ENCODE measurements at regions not wholly inside any gene's neighbourhood (a gene's known extent, or its start where the extent isn't known, plus 50 kb on each side); places are given as distances from the start of the nearest gene placed in this dataset.
"Not testable (repeated sequence)": the region's sequence is repeated elsewhere in the genome, so short reads cannot be mapped to it uniquely, and the experiment has no call there.

GRCh38 chr2:120515066-120515758 lies 169.3 kb downstream of the INHBB start:
- H3K23ac ChIP-seq (ENCODE audit: insufficient read length); H3K4me3 ChIP-seq (ENCODE audit: extremely low read depth in 1 of 4, insufficient read depth in 2 of 4, low read depth in 3 of 4, low read length in 4 of 4); H3K27ac ChIP-seq (ENCODE audit: low read depth, low read length); FAIRE-seq; H2AFZ ChIP-seq (ENCODE audit: low read length); H3K4me1 ChIP-seq (replicated peaks in 1 of 4; ENCODE audit: control insufficient read depth in 3 of 4, insufficient read depth in 4 of 4, low read length in 3 of 4); DNase-seq (ENCODE audit: low read depth in 1 of 2, low spot score in 2 of 2); H3K36me3 ChIP-seq (ENCODE audit: control insufficient read depth in 2 of 4, insufficient read depth in 4 of 4, low read length in 3 of 4); H4K5ac ChIP-seq (ENCODE audit: insufficient read length, low read depth, low read length); POLR2A ChIA-PET (ENCODE audit: partially characterized antibody); H3K4ac ChIP-seq (replicated peaks; ENCODE audit: insufficient read length, low read depth, low read length); H3K9ac ChIP-seq (replicated peaks in 1 of 4; ENCODE audit: extremely low read depth in 1 of 4, low read depth in 3 of 4, low read length in 3 of 4); H2BK15ac ChIP-seq (ENCODE audit: low read length); H3K14ac ChIP-seq (ENCODE audit: insufficient read length); H2BK5ac ChIP-seq (ENCODE audit: low read depth, low read length); H3K23me2 ChIP-seq (ENCODE audit: low read depth, low read length); H3K56ac ChIP-seq (replicated peaks; ENCODE audit: insufficient read length, low read depth, low read length); H3K4me2 ChIP-seq (ENCODE audit: insufficient read depth in 1 of 2, low read depth in 2 of 2, low read length in 2 of 2); H2BK20ac ChIP-seq (ENCODE audit: low read length); H2BK120ac ChIP-seq (replicated peaks; ENCODE audit: low read depth, low read length); H3K18ac ChIP-seq (ENCODE audit: extremely low read depth, low read length); H4K20me1 ChIP-seq (replicated peaks in 1 of 2; ENCODE audit: control insufficient read depth in 1 of 2, insufficient read depth in 2 of 2, low read length in 2 of 2); H3K79me2 ChIP-seq (ENCODE audit: control insufficient read depth in 1 of 2, insufficient read depth in 2 of 2, low read length in 2 of 2); H4K8ac ChIP-seq (ENCODE audit: extremely low read depth, insufficient read depth, low read length); H3K9me3 ChIP-seq (ENCODE audit: insufficient read depth in 2 of 2, low read depth in 1 of 2, low read length in 1 of 2); H4K91ac ChIP-seq (replicated peaks; ENCODE audit: insufficient read length, low read length); H2BK12ac ChIP-seq (ENCODE audit: low read depth, low read length); H3K79me1 ChIP-seq (ENCODE audit: low read depth, low read length); H2AK5ac ChIP-seq (ENCODE audit: low read depth, low read length): not testable (repeated sequence)
- CTCF ChIA-PET (ENCODE audit: partially characterized antibody), result interaction anchor here (0.6 to 1.6 kb wide), 5 partner anchors 36 to 166 kb away, joined by 3 to 4 read pairs (median 3); no protein-coding TSS in a partner anchor
- peaks cover 0 to 19% (median 8%) of the 10 kb centered on the region in 4 experiments; a peak in 4 of 7 replicates for H3K27me3 ChIP-seq (replicated peaks in 1 of 4; ENCODE audit: control insufficient read depth in 3 of 4, extremely low read depth in 1 of 4, insufficient read depth in 3 of 4, low read length in 3 of 4)
- 100% methylated on average over 1 of the region's 1 CpG; no CpG with 5 or more reads in 1 of the 2 experiments for WGBS, 2 experiments (ENCODE audit: extremely low coverage in 1 of 2, insufficient coverage in 1 of 2, insufficient read length in 1 of 2, insufficient replicate concordance in 2 of 2, low coverage in 1 of 2, low lambda C conversion rate in 2 of 2, missing lambda C conversion rate in 1 of 2)
